Lower lobe of right lung (tissue), 2 donors: ENCODE measurements at regions not wholly inside any gene's neighbourhood (a gene's known extent, or its start where the extent isn't known, plus 50 kb on each side); places are given as distances from the start of the nearest gene placed in this dataset.
"Not testable (repeated sequence)": the region's sequence is repeated elsewhere in the genome, so short reads cannot be mapped to it uniquely, and the experiment has no call there.

Experiments used
- ATAC-seq, 2 donors: fragments of 200-7000 bp; cut with Tn5 transposase; one replicate each; pipeline ENCODE4 v1.9.1; 2020 to 2022; ENCODE audit warnings: mild to moderate bottlenecking in 2 of 2, moderate library complexity in 2 of 2
- DNase-seq: peaks from one replicate; pipeline ENCODE4 v3.0.0-alpha.2; 2020
- H3K27ac ChIP-seq: fragments of 200-600 bp; one replicate; pipeline ENCODE4 v1.8.0; 2022
- H3K27me3 ChIP-seq: fragments of 200-600 bp; one replicate; pipeline ENCODE4 v1.8.0; 2022; ENCODE audit warnings: low read depth
- H3K36me3 ChIP-seq: fragments of 200-600 bp; one replicate; pipeline ENCODE4 v1.8.0; 2022; ENCODE audit warnings: mild to moderate bottlenecking
- H3K4me1 ChIP-seq: fragments of 200-600 bp; one replicate; pipeline ENCODE4 v1.8.0; 2022
- H3K4me3 ChIP-seq: fragments of 200-600 bp; one replicate; pipeline ENCODE4 v1.8.0; 2022; ENCODE audit warnings: mild to moderate bottlenecking
- H3K9me3 ChIP-seq: fragments of 200-600 bp; one replicate; pipeline ENCODE4 v1.8.0; 2022
- intact Hi-C: fragments of 100-400 bp; cut with DNase I; formaldehyde crosslinking; loops from one replicate; pipeline ENCODE4 v1.11.0; 2022
- TF ChIP-seq, protein P1 (sequence below): fragments of 200-600 bp; IDR thresholded peaks from one replicate; pipeline ENCODE4 v1.8.0; 2022; ENCODE audit warnings: antibody characterized with exemption, mild to moderate bottlenecking
- donor health status: DM: no; HTN: yes; CAD: no; lungs with severe emphysema.

GRCh38 chr17:20721171-20721570, 141.6 kb downstream of the CDRT15L2 start:
- DNase-seq (no peak), ATAC-seq (no peak)
- no peaks in the 10 kb centered on the region for H3K9me3 ChIP-seq
- H3K27ac ChIP-seq, result no peak overlapping the region
- TF ChIP-seq, protein P1, sequence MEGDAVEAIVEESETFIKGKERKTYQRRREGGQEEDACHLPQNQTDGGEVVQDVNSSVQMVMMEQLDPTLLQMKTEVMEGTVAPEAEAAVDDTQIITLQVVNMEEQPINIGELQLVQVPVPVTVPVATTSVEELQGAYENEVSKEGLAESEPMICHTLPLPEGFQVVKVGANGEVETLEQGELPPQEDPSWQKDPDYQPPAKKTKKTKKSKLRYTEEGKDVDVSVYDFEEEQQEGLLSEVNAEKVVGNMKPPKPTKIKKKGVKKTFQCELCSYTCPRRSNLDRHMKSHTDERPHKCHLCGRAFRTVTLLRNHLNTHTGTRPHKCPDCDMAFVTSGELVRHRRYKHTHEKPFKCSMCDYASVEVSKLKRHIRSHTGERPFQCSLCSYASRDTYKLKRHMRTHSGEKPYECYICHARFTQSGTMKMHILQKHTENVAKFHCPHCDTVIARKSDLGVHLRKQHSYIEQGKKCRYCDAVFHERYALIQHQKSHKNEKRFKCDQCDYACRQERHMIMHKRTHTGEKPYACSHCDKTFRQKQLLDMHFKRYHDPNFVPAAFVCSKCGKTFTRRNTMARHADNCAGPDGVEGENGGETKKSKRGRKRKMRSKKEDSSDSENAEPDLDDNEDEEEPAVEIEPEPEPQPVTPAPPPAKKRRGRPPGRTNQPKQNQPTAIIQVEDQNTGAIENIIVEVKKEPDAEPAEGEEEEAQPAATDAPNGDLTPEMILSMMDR, result no peak
- H3K27me3 ChIP-seq, result no peaks in the 10 kb centered on the region
- no peaks in the 10 kb centered on the region for H3K4me1 ChIP-seq
- intact Hi-C loops, result no loop called here
- no peaks in the 10 kb centered on the region for H3K36me3 ChIP-seq
- no peak overlapping the region for H3K4me3 ChIP-seq

GRCh38 chr17:20724391-20724790, 144.9 kb downstream of the CDRT15L2 start:
- ATAC-seq, intact Hi-C loops, H3K36me3 ChIP-seq, H3K27ac ChIP-seq, DNase-seq, H3K4me1 ChIP-seq, H3K27me3 ChIP-seq, H3K9me3 ChIP-seq, H3K4me3 ChIP-seq: not testable (repeated sequence)

GRCh38 chr17:20727201-20727600, 147.7 kb downstream of the CDRT15L2 start:
- H3K4me3 ChIP-seq, H3K27me3 ChIP-seq, H3K36me3 ChIP-seq, DNase-seq, intact Hi-C loops, H3K27ac ChIP-seq, H3K4me1 ChIP-seq, ATAC-seq, H3K9me3 ChIP-seq: not testable (repeated sequence)

GRCh38 chr17:20728181-20728580, 148.7 kb downstream of the CDRT15L2 start:
- H3K27me3 ChIP-seq, result no peaks in the 10 kb centered on the region
- no peaks in the 10 kb centered on the region for H3K36me3 ChIP-seq
- no peaks in the 10 kb centered on the region for H3K4me1 ChIP-seq
- H3K4me3 ChIP-seq, result no peak overlapping the region
- ATAC-seq (no peak), DNase-seq (no peak)
- H3K27ac ChIP-seq, result no peak overlapping the region
- intact Hi-C loops, result no loop called here
- TF ChIP-seq, protein P1, result no peak
- H3K9me3 ChIP-seq, result no peaks in the 10 kb centered on the region

GRCh38 chr17:20731131-20731530, 151.6 kb downstream of the CDRT15L2 start:
- H3K27ac ChIP-seq, ATAC-seq, H3K36me3 ChIP-seq, H3K27me3 ChIP-seq, DNase-seq, H3K9me3 ChIP-seq, H3K4me3 ChIP-seq, intact Hi-C loops, H3K4me1 ChIP-seq: not testable (repeated sequence)

DNA sequence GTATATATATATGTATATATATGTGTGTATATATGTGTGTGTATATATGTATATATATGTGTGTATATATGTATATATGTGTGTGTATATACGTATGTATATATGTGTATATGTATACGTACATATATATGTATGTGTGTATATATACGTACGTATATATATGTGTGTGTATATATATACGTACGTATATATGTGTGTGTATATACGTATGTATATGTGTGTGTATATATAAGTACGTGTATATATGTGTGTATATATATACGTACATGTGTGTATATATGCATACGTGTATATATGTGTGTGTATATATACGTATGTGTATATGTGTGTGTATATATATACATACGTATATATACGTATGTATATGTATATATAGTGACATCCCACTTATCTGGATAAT, 154.4 kb downstream of the CDRT15L2 start:
- Histone ChIP-seq H3K9me3 (no peaks in the 10 kb centered on the region), H3K27ac (no peak overlapping the region), H3K36me3 (no peaks in the 10 kb centered on the region), H3K4me3 (no peak overlapping the region), H3K4me1 (no peaks in the 10 kb centered on the region), H3K27me3 (peaks cover 6% of the 10 kb centered on the region)
- ATAC-seq (no peak), DNase-seq (no peak)
- TF ChIP-seq, protein P1, result no peak
- intact Hi-C loops, result no loop called here

- no peaks in the 10 kb centered on the region for H3K4me1 ChIP-seq
- TF ChIP-seq, protein P1, result no peak
- H3K27ac ChIP-seq, result no peak overlapping the region
- DNase-seq, result no peak
- H3K36me3 ChIP-seq, result no peaks in the 10 kb centered on the region
- ATAC-seq, result no peak
- intact Hi-C loops, result no loop called here
- H3K4me3 ChIP-seq, result no peak overlapping the region
- H3K9me3 ChIP-seq, result no peaks in the 10 kb centered on the region
- H3K27me3 ChIP-seq, result peaks cover 6% of the 10 kb centered on the region
Measured at GRCh38 chr17:20735796-20736195, 156.3 kb downstream of the CDRT15L2 start.

- H3K4me1 ChIP-seq, intact Hi-C loops, H3K36me3 ChIP-seq, ATAC-seq, H3K9me3 ChIP-seq, H3K27ac ChIP-seq, DNase-seq, H3K4me3 ChIP-seq: not testable (repeated sequence)
- peaks cover 18% of the 10 kb centered on the region for H3K27me3 ChIP-seq
Measured at GRCh38 chr17:20737636-20738035, 158.1 kb downstream of the CDRT15L2 start.
